Stimulated activated naive CD8-positive, alpha-beta T cell treated with anti-CD3 and anti-CD28 coated beads, Interleukin-15, Interleukin-2, amounts not matched to agents 100 ng/mL and 50 ng/mL, for 24 hours (primary cell): ENCODE measurements at regions not wholly inside any gene's neighbourhood (a gene's known extent, or its start where the extent isn't known, plus 50 kb on each side); places are given as distances from the start of the nearest gene placed in this dataset.

ENCODE experiments used
- H3K27ac Mint-ChIP-seq: one replicate; pipeline ENCODE4 v1.8.0; 2021; ENCODE audit warnings: mild to moderate bottlenecking, mixed read lengths
- H3K27me3 Mint-ChIP-seq: one replicate; pipeline ENCODE4 v1.8.0; 2021; ENCODE audit warnings: mixed read lengths
- H3K36me3 Mint-ChIP-seq: one replicate; pipeline ENCODE4 v1.8.0; 2021; ENCODE audit warnings: low read depth, mixed read lengths
- H3K4me1 Mint-ChIP-seq: one replicate; pipeline ENCODE4 v1.8.0; 2021; ENCODE audit warnings: low read depth, mixed read lengths
- H3K4me3 Mint-ChIP-seq: one replicate; pipeline ENCODE4 v1.8.0; 2021; ENCODE audit warnings: mild to moderate bottlenecking, mixed read lengths
- H3K9me3 Mint-ChIP-seq: one replicate; pipeline ENCODE4 v1.8.0; 2021; ENCODE audit warnings: mixed read lengths

GRCh38 chr1:14440166-14440565, 158.3 kb upstream of the KAZN start:
- H3K4me3 Mint-ChIP-seq = no peak overlapping the region
- H3K27me3 Mint-ChIP-seq = no peaks in the 10 kb centered on the region
- H3K27ac Mint-ChIP-seq = no peak overlapping the region
- no peaks in the 10 kb centered on the region for H3K4me1 Mint-ChIP-seq
- H3K36me3 Mint-ChIP-seq = no peaks in the 10 kb centered on the region
- no peaks in the 10 kb centered on the region for H3K9me3 Mint-ChIP-seq

GRCh38 chr1:14440731-14441130, 157.8 kb upstream of the KAZN start:
- no peaks in the 10 kb centered on the region for H3K27me3 Mint-ChIP-seq
- H3K9me3 Mint-ChIP-seq = no peaks in the 10 kb centered on the region
- H3K4me3 Mint-ChIP-seq = no peak overlapping the region

GRCh38 chr1:14441302-14441741, 157.2 kb upstream of the KAZN start:
- H3K4me1 Mint-ChIP-seq = no peaks in the 10 kb centered on the region
- no peaks in the 10 kb centered on the region for H3K27me3 Mint-ChIP-seq
- H3K27ac Mint-ChIP-seq = no peak overlapping the region
- H3K36me3 Mint-ChIP-seq = no peaks in the 10 kb centered on the region
- H3K9me3 Mint-ChIP-seq = no peaks in the 10 kb centered on the region
- H3K4me3 Mint-ChIP-seq = no peak overlapping the region

More at GRCh38 chr1:14440731-14441130, 157.8 kb upstream of the KAZN start:
- Mint-ChIP-seq H3K4me1 (no peaks in the 10 kb centered on the region), H3K36me3 (no peaks in the 10 kb centered on the region), H3K27ac (no peak overlapping the region)

- H3K27me3 Mint-ChIP-seq = no peaks in the 10 kb centered on the region
- H3K36me3 Mint-ChIP-seq = no peaks in the 10 kb centered on the region
- no peaks in the 10 kb centered on the region for H3K9me3 Mint-ChIP-seq
- no peaks in the 10 kb centered on the region for H3K4me1 Mint-ChIP-seq
- H3K4me3 Mint-ChIP-seq = no peak overlapping the region
- no peak overlapping the region for H3K27ac Mint-ChIP-seq
Observed at GRCh38 chr1:14442669-14443068, 155.8 kb upstream of the KAZN start.

- H3K4me1 Mint-ChIP-seq = no peaks in the 10 kb centered on the region
- H3K9me3 Mint-ChIP-seq = no peaks in the 10 kb centered on the region
- H3K27ac Mint-ChIP-seq = no peak overlapping the region
- H3K36me3 Mint-ChIP-seq = no peaks in the 10 kb centered on the region
- no peaks in the 10 kb centered on the region for H3K27me3 Mint-ChIP-seq
- H3K4me3 Mint-ChIP-seq = no peak overlapping the region
Observed at GRCh38 chr1:14443164-14443787, 155.2 kb upstream of the KAZN start.

GRCh38 chr1:14451217-14451616, 147.3 kb upstream of the KAZN start:
- Mint-ChIP-seq H3K27me3 (peaks cover 4% of the 10 kb centered on the region), H3K27ac (no peak overlapping the region), H3K36me3 (no peaks in the 10 kb centered on the region), H3K9me3 (no peaks in the 10 kb centered on the region), H3K4me1 (no peaks in the 10 kb centered on the region), H3K4me3 (no peak overlapping the region)

- H3K4me3 Mint-ChIP-seq = no peak overlapping the region
- peaks cover 4% of the 10 kb centered on the region for H3K27me3 Mint-ChIP-seq
- H3K9me3 Mint-ChIP-seq = no peaks in the 10 kb centered on the region
- H3K4me1 Mint-ChIP-seq = no peaks in the 10 kb centered on the region
- no peak overlapping the region for H3K27ac Mint-ChIP-seq
- no peaks in the 10 kb centered on the region for H3K36me3 Mint-ChIP-seq
Observed at GRCh38 chr1:14452551-14452950, 145.9 kb upstream of the KAZN start.

GRCh38 chr1:14460173-14460572, 138.3 kb upstream of the KAZN start:
- H3K27ac Mint-ChIP-seq = no peak overlapping the region
- peaks cover 19% of the 10 kb centered on the region for H3K27me3 Mint-ChIP-seq
- no peaks in the 10 kb centered on the region for H3K9me3 Mint-ChIP-seq
- H3K36me3 Mint-ChIP-seq = no peaks in the 10 kb centered on the region
- H3K4me1 Mint-ChIP-seq = no peaks in the 10 kb centered on the region
- no peak overlapping the region for H3K4me3 Mint-ChIP-seq

GRCh38 chr1:14462851-14463250, 135.6 kb upstream of the KAZN start:
- no peaks in the 10 kb centered on the region for H3K9me3 Mint-ChIP-seq
- H3K27ac Mint-ChIP-seq = no peak overlapping the region
- peaks cover 19% of the 10 kb centered on the region for H3K27me3 Mint-ChIP-seq
- H3K36me3 Mint-ChIP-seq = no peaks in the 10 kb centered on the region
- H3K4me3 Mint-ChIP-seq = no peak overlapping the region
- no peaks in the 10 kb centered on the region for H3K4me1 Mint-ChIP-seq

- Mint-ChIP-seq H3K27ac (no peak overlapping the region), H3K9me3 (no peaks in the 10 kb centered on the region), H3K27me3 (peaks cover 13% of the 10 kb centered on the region), H3K4me3 (no peak overlapping the region), H3K36me3 (no peaks in the 10 kb centered on the region), H3K4me1 (no peaks in the 10 kb centered on the region)
Observed at GRCh38 chr1:14466006-14466405, 132.5 kb upstream of the KAZN start.

- Mint-ChIP-seq H3K9me3 (no peaks in the 10 kb centered on the region), H3K4me3 (no peak overlapping the region), H3K4me1 (no peaks in the 10 kb centered on the region), H3K36me3 (no peaks in the 10 kb centered on the region), H3K27ac (no peak overlapping the region), H3K27me3 (peaks cover 13% of the 10 kb centered on the region)
Observed at GRCh38 chr1:14467112-14467511, 131.4 kb upstream of the KAZN start.

- Mint-ChIP-seq H3K4me3 (no peak overlapping the region), H3K9me3 (no peaks in the 10 kb centered on the region), H3K4me1 (no peaks in the 10 kb centered on the region), H3K27me3 (peaks cover 5% of the 10 kb centered on the region), H3K36me3 (no peaks in the 10 kb centered on the region), H3K27ac (no peak overlapping the region)
Observed at GRCh38 chr1:14468751-14469150, 129.7 kb upstream of the KAZN start.

GRCh38 chr1:14470802-14471201, 127.7 kb upstream of the KAZN start:
- Mint-ChIP-seq H3K27me3 (peaks cover 5% of the 10 kb centered on the region), H3K27ac (no peak overlapping the region)

GRCh38 chr1:14474856-14475255, 123.6 kb upstream of the KAZN start:
- no peaks in the 10 kb centered on the region for H3K4me1 Mint-ChIP-seq
- no peaks in the 10 kb centered on the region for H3K9me3 Mint-ChIP-seq
- H3K4me3 Mint-ChIP-seq = no peak overlapping the region
- peaks cover 5% of the 10 kb centered on the region for H3K27me3 Mint-ChIP-seq
- no peak overlapping the region for H3K27ac Mint-ChIP-seq
- no peaks in the 10 kb centered on the region for H3K36me3 Mint-ChIP-seq

More at GRCh38 chr1:14470802-14471201, 127.7 kb upstream of the KAZN start:
- Mint-ChIP-seq H3K36me3 (no peaks in the 10 kb centered on the region), H3K4me3 (no peak overlapping the region), H3K4me1 (no peaks in the 10 kb centered on the region), H3K9me3 (no peaks in the 10 kb centered on the region)

GRCh38 chr1:14476170-14476955, 122.1 kb upstream of the KAZN start:
- Mint-ChIP-seq H3K36me3 (no peaks in the 10 kb centered on the region), H3K4me1 (no peaks in the 10 kb centered on the region), H3K4me3 (no peak overlapping the region), H3K27me3 (peaks cover 5% of the 10 kb centered on the region), H3K9me3 (no peaks in the 10 kb centered on the region), H3K27ac (no peak overlapping the region)

- Mint-ChIP-seq H3K4me3 (no peak overlapping the region), H3K36me3 (no peaks in the 10 kb centered on the region), H3K4me1 (no peaks in the 10 kb centered on the region), H3K9me3 (no peaks in the 10 kb centered on the region), H3K27me3 (peaks cover 5% of the 10 kb centered on the region), H3K27ac (no peak overlapping the region)
Observed at GRCh38 chr1:14478120-14478519, 120.4 kb upstream of the KAZN start.
